Osteoblast (primary cell): ENCODE measurements at regions not wholly inside any gene's neighbourhood (a gene's known extent, or its start where the extent isn't known, plus 50 kb on each side); places are given as distances from the start of the nearest gene placed in this dataset.
A peak's percentile ranks its signal among the peaks of the same experiment; 100 is the strongest.
"Not testable (repeated sequence)": the region's sequence is repeated elsewhere in the genome, so short reads cannot be mapped to it uniquely, and the experiment has no call there.

Experiments
- DNase-seq: peaks from one replicate; pipeline ENCODE4 v3.0.0; 2011; ENCODE audit warnings: low spot score, mixed read lengths; ENCODE audit not compliant: insufficient read length; ENCODE audit errors: missing footprints
- H2AFZ ChIP-seq: 2 replicates; pipeline ENCODE4 v1.6.0; 2011; ENCODE audit warnings: mild to moderate bottlenecking, low read length
- H3K27ac ChIP-seq: 2 replicates; pipeline ENCODE4 v1.5.1; 2011; ENCODE audit warnings: mild to moderate bottlenecking, low read depth, low read length, moderate library complexity
- H3K27me3 ChIP-seq: 2 replicates; pipeline ENCODE4 v1.6.0; 2012; ENCODE audit warnings: mild to moderate bottlenecking, control low read depth, inconsistent platforms, low read length, moderate library complexity; ENCODE audit not compliant: insufficient read depth
- H3K36me3 ChIP-seq: 2 replicates; pipeline ENCODE4 v1.5.1; 2011; ENCODE audit warnings: mild to moderate bottlenecking, low read length, control low read depth, moderate library complexity; ENCODE audit not compliant: insufficient read depth
- H3K4me1 ChIP-seq: 2 replicates; pipeline ENCODE4 v1.5.1; 2011; ENCODE audit warnings: mild to moderate bottlenecking, low read length, control low read depth, moderate library complexity; ENCODE audit not compliant: insufficient read depth
- H3K4me2 ChIP-seq: 2 replicates; pipeline ENCODE4 v1.6.0; 2011; ENCODE audit warnings: mild to moderate bottlenecking, low read length; ENCODE audit not compliant: insufficient read depth
- H3K4me3 ChIP-seq: fragments of 200-600 bp; sonication (generic); 3 replicates; pipeline ENCODE4 v1.5.1; 2012; ENCODE audit warnings: mild to moderate bottlenecking, low read length, inconsistent platforms; ENCODE audit not compliant: insufficient read depth
- H3K79me2 ChIP-seq: 2 replicates; pipeline ENCODE4 v1.6.0; 2012; ENCODE audit warnings: mild to moderate bottlenecking, low read length, control low read depth, inconsistent platforms; ENCODE audit not compliant: insufficient read depth
- H3K9me3 ChIP-seq: 2 replicates; pipeline ENCODE4 v1.5.1; 2011; ENCODE audit warnings: low read depth, low read length, control low read depth
- H4K20me1 ChIP-seq: 2 replicates; pipeline ENCODE4 v1.6.0; 2012; ENCODE audit warnings: mild to moderate bottlenecking, low read length, control low read depth; ENCODE audit not compliant: insufficient read depth
- CTCF ChIP-seq: IDR thresholded peaks from 2 replicates; pipeline ENCODE4 v1.5.1; 2011; ENCODE audit warnings: mild to moderate bottlenecking, low read depth, low read length, moderate library complexity; ENCODE audit errors: extremely low read depth

- no peak for DNase-seq
- TF ChIP-seq CTCF, result no peak
- H3K4me1 ChIP-seq, result peaks cover 1% of the 10 kb centered on the region
- H2AFZ ChIP-seq, result peak overlapping the region; percentile 12
- H3K27me3 ChIP-seq, result no peaks in the 10 kb centered on the region
- no peaks in the 10 kb centered on the region for H3K79me2 ChIP-seq
- no peak overlapping the region for H3K4me3 ChIP-seq
- no peaks in the 10 kb centered on the region for H3K36me3 ChIP-seq
- no peak overlapping the region for H3K27ac ChIP-seq
- H3K9me3 ChIP-seq, result no peaks in the 10 kb centered on the region
- no peak overlapping the region for H3K4me2 ChIP-seq
- H4K20me1 ChIP-seq, result no peaks in the 10 kb centered on the region
Measured at GRCh38 chrX:150100261-150100660, 162.0 kb upstream of the EOLA2 start.

GRCh38 chrX:150118476-150118875, 180.2 kb upstream of the EOLA2 start:
- no peak overlapping the region for H3K4me3 ChIP-seq
- no peaks in the 10 kb centered on the region for H4K20me1 ChIP-seq
- H3K4me2 ChIP-seq, result no peak overlapping the region
- no peak for TF ChIP-seq CTCF
- no peaks in the 10 kb centered on the region for H3K36me3 ChIP-seq
- DNase-seq, result no peak
- no peak overlapping the region for H2AFZ ChIP-seq
- H3K4me1 ChIP-seq, result no peaks in the 10 kb centered on the region
- no peak overlapping the region for H3K27ac ChIP-seq
- H3K27me3 ChIP-seq, result no peaks in the 10 kb centered on the region
- no peaks in the 10 kb centered on the region for H3K79me2 ChIP-seq
- no peaks in the 10 kb centered on the region for H3K9me3 ChIP-seq

GRCh38 chrX:150119323-150119722, 181.0 kb upstream of the EOLA2 start:
- no peaks in the 10 kb centered on the region for H4K20me1 ChIP-seq
- no peak overlapping the region for H3K27ac ChIP-seq
- no peak for DNase-seq
- no peak overlapping the region for H3K4me3 ChIP-seq
- H3K4me1 ChIP-seq, result no peaks in the 10 kb centered on the region
- H3K79me2 ChIP-seq, result no peaks in the 10 kb centered on the region
- no peaks in the 10 kb centered on the region for H3K36me3 ChIP-seq
- H2AFZ ChIP-seq, result no peak overlapping the region
- no peaks in the 10 kb centered on the region for H3K9me3 ChIP-seq
- no peak for TF ChIP-seq CTCF
- H3K27me3 ChIP-seq, result no peaks in the 10 kb centered on the region
- no peak overlapping the region for H3K4me2 ChIP-seq

GRCh38 chrX:150125045-150125444, 186.8 kb upstream of the EOLA2 start:
- not testable (repeated sequence) for H3K36me3 ChIP-seq, H3K4me2 ChIP-seq, H3K4me3 ChIP-seq, H3K27me3 ChIP-seq, H3K9me3 ChIP-seq, H3K4me1 ChIP-seq, H4K20me1 ChIP-seq, H3K27ac ChIP-seq, DNase-seq, H3K79me2 ChIP-seq, H2AFZ ChIP-seq

GRCh38 chrX:150127216-150127615, 188.9 kb upstream of the EOLA2 start:
- Histone ChIP-seq H3K27me3 (no peaks in the 10 kb centered on the region), H3K4me3 (no peak overlapping the region), H3K4me2 (no peak overlapping the region), H3K36me3 (no peaks in the 10 kb centered on the region), H3K9me3 (no peaks in the 10 kb centered on the region), H3K27ac (no peak overlapping the region), H3K79me2 (no peaks in the 10 kb centered on the region), H2AFZ (no peak overlapping the region), H4K20me1 (no peaks in the 10 kb centered on the region), H3K4me1 (no peaks in the 10 kb centered on the region)
- no peak for DNase-seq
- TF ChIP-seq CTCF, result no peak
